ENCODE measurements at regions not wholly inside any gene's neighbourhood (a gene's known extent, or its start where the extent isn't known, plus 50 kb on each side); places are given as distances from the start of the nearest gene placed in this dataset.

DNA sequence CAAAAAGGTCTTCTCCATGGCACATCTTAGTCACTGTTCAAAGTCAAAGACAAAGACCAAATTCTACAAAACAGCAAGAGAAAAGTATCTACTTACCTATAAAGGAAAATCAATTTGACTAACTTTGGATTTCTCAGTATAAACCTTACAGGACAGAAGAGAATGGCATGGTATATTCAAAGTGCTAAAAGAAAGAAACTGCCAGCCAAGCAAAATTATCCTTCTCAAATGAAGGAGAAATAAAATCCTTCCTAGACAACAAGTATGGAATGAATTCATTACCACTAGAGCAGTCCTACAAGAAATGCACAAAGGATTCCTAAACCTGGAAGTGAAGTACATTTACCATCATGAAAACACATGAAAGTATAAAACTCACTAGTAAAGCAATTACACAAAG, 235.5 kb downstream of the STK31 start:
- Histone ChIP-seq H3K27me3 (no peaks in the 10 kb centered on the region), H3K4me3 (no peak overlapping the region), H3K27ac (no peak overlapping the region), H3K36me3 (no peaks in the 10 kb centered on the region), H3K9me3 (no peaks in the 10 kb centered on the region), H3K4me1 (no peaks in the 10 kb centered on the region)
- DNase-seq (no peak), ATAC-seq (no peak)
- intact Hi-C loops (cut with DNase I) = no loop called here
- TF ChIP-seq CTCF (IDR thresholded peaks at IDR 0.05) (no peak), POLR2A (IDR thresholded peaks at IDR 0.05) (no peak)

DNA sequence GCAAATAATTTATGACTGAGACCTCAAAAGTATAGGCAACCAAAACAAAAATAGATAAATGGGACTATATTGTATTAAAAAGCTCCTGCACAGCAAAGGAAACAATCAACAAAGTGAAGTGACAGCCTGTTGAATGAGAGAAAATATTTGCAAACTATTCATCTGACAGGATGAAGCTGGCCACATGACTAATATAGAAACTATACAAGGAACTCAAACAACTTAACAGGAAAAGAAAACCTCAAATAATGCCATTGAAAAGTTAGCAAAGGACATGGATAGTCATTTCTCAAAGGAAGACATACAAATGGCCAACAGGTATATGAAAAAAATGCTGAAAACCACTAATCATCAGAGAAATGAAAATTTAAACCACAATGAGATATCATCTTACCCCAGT, 245.1 kb downstream of the STK31 start:
- H3K27me3 ChIP-seq = no peaks in the 10 kb centered on the region
- H3K27ac ChIP-seq = no peak overlapping the region
- intact Hi-C loops (cut with DNase I) = no loop called here
- no peaks in the 10 kb centered on the region for H3K36me3 ChIP-seq
- H3K4me1 ChIP-seq = peaks cover 0 to 10% (median 4%) of the 10 kb centered on the region in 4 donors
- no peak for DNase-seq
- H3K9me3 ChIP-seq = no peaks in the 10 kb centered on the region
- H3K4me3 ChIP-seq = no peak overlapping the region
- no peak for ATAC-seq
- no peak for TF ChIP-seq CTCF (IDR thresholded peaks at IDR 0.05)
- no peak for TF ChIP-seq POLR2A (IDR thresholded peaks at IDR 0.05)

DNA sequence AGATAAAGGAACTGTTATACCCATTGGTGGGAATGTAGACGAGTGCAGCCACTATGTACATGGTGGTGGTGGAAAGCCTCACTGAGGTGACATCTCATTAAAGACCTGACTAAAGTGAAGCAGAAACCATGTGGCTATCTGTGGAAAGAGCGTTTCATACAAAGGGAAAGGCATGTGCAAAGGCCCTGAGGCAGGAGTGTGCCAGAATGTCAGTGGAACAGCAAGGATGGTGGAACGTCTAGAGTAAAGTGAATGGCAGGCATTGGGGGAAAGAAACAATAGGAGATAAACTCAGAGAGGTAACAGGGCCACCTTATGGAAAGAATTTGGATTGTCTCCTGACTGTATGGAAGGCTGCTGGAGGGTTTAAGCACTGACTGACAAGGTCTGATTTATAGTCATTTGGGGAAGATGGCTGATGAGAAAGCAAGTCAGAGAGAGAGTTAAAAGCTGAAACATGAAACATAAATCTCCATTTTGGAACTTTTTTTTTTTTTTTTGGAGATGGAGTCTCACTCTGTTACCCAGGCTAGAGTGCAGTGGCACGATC, 245.7 kb downstream of the STK31 start:
- intact Hi-C loops (cut with DNase I) = no loop called here
- Histone ChIP-seq H3K27ac (peak overlapping the region in 2 of 3 donors; percentile 88 to 97), H3K36me3 (no peaks in the 10 kb centered on the region), H3K9me3 (no peaks in the 10 kb centered on the region), H3K4me1 (peaks cover 0 to 10% (median 4%) of the 10 kb centered on the region in 4 donors), H3K4me3 (no peak overlapping the region), H3K27me3 (no peaks in the 10 kb centered on the region)
- TF ChIP-seq POLR2A (IDR thresholded peaks at IDR 0.05) (no peak), CTCF (IDR thresholded peaks at IDR 0.05) (no peak)
- DNase-seq (no peak), ATAC-seq (no peak)
- WGBS (ENCODE audit: insufficient coverage, low coverage, low lambda C conversion rate, missing lambda C conversion rate) = 74% methylated on average over 3 of the region's 4 CpGs

DNA sequence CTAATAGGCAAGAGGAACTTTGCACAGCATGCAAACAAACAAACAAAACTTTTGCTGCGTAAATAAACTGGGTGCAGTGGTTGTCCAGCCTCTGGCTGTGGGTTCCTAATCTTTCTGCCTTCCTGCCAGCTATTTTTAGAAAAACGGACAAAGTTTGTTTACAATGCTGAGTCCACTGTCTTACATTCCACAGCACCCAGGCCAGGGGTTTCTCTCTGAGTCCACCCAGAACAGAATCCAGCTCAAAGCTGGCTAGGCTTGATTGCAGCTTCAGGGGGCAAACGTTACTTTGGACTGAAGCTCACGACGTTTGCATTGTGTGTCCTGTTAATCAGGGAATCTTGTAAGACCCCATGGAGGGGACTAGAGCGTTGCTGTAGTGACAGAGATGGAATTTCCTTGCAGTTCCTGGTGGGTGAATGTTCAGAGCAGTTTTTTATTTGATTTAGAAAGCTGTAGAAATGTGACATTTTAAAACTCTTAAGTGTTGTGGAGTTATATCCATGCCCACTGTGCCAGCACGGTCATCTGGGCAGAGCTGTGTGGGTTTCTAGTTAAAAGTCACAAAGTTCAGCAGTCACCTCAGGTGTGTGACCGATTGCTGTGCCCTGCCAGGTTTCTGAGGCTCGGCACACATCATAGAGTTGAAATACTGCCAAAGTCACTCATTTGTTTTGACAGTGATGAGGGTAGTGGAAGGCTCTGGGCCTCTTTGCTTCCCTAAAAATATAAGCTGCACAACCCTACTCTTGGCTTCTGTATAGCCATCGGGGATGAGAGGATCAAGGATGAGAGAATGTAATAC, 247.0 kb downstream of the STK31 start:
- ATAC-seq (peak; percentile 94 to 97 (median 95)), DNase-seq (peak; percentile 58 to 85 (median 82))
- intact Hi-C loops (cut with DNase I) = no loop called here
- Histone ChIP-seq H3K27me3 (no peaks in the 10 kb centered on the region), H3K9me3 (no peaks in the 10 kb centered on the region), H3K27ac (peak overlapping the region; percentile 64 to 97 (median 88)), H3K36me3 (no peaks in the 10 kb centered on the region), H3K4me1 (peaks cover 0 to 10% (median 4%) of the 10 kb centered on the region in 4 donors), H3K4me3 (peak overlapping the region in 2 of 3 donors; percentile 20 to 32)
- no peak for TF ChIP-seq CTCF (IDR thresholded peaks at IDR 0.05)
- TF ChIP-seq POLR2A (IDR thresholded peaks at IDR 0.05) = no peak
- WGBS (ENCODE audit: insufficient coverage, low coverage, low lambda C conversion rate, missing lambda C conversion rate) = 13% methylated on average over 10 of the region's 10 CpGs
